K562 (cell line): ENCODE measurements at regions not wholly inside any gene's neighbourhood (a gene's known extent, or its start where the extent isn't known, plus 50 kb on each side); places are given as distances from the start of the nearest gene placed in this dataset.

Experiments used
- ATAC-seq: fragments of 200-7000 bp; cut with Tn5 transposase; 3 replicates; pipeline ENCODE4 v1.9.1; 2020; ENCODE audit warnings: moderate library complexity
- BruUV-seq: library from RNA; stranded (reverse); fragments of 400-500 nt; replicated peaks from 2 replicates; lab custom pipeline; 2021; lab: Mats Ljungman, UMichigan
- CTCF ChIA-PET: fragments of 300-600 bp; formaldehyde crosslinking; extraction: SDS; loops from one replicate; lab custom pipeline; 2021; ENCODE audit warnings: low intra/inter-chr PET ratio; lab: Yijun Ruan, JAX
- POLR2A ChIA-PET: fragments of 300-600, 350-650 bp; sonication (Branson Sonifier 250); formaldehyde crosslinking; extraction: SDS; loops from one replicate; lab custom pipeline; 2021; ENCODE audit warnings: antibody characterized with exemption, inconsistent platforms; lab: Yijun Ruan, JAX
- DNase-seq, 4 experiments: peaks; one replicate each; pipeline versions ENCODE4 v3.0.0 to v3.0.0-alpha.2; 2011 to 2018; ENCODE audit warnings: low spot score in 3 of 4, mixed read lengths in 3 of 4; ENCODE audit errors: extremely low read depth in 1 of 4
- FAIRE-seq: peaks from 2 replicates; lab custom pipeline; 2011; peaks lifted over from hg19 to GRCh38; lab: Jason Lieb, UNC
- H2AFZ ChIP-seq: 2 replicates; pipeline ENCODE4 v1.6.0; 2011; ENCODE audit warnings: low read depth, low read length, control low read depth, inconsistent platforms
- H3K27ac ChIP-seq: fragments of 200-600 bp; 3 replicates; pipeline ENCODE4 v1.8.0; 2011; ENCODE audit warnings: low read depth, mild to moderate bottlenecking, control low read depth, inconsistent platforms, low read length, moderate library complexity, mixed read lengths; ENCODE audit errors: extremely low read depth
- H3K27me3 ChIP-seq, 2 experiments: fragments of 300-600 bp in 1 of 2; 2 replicates in 1 of 2; 3 replicates in 1 of 2; pipeline versions ENCODE4 v1.6.0 to v1.8.0; 2011; ENCODE audit warnings: inconsistent platforms in 2 of 2, low read length in 2 of 2, mild to moderate bottlenecking in 1 of 2, mixed read lengths in 1 of 2, moderate library complexity in 1 of 2; ENCODE audit not compliant: control insufficient read depth in 2 of 2, insufficient read depth in 2 of 2
- H3K36me3 ChIP-seq: fragments of 300-600 bp; 3 replicates; pipeline ENCODE4 v1.8.0; 2011; ENCODE audit warnings: mild to moderate bottlenecking, low read length, inconsistent platforms; ENCODE audit not compliant: control insufficient read depth, insufficient read depth
- H3K4me1 ChIP-seq, 2 experiments: fragments of 200-600 bp in 1 of 2; replicated peaks in 1 of 2; 2 replicates in 1 of 2; 3 replicates in 1 of 2; pipeline versions ENCODE4 v1.5.1 to v1.8.0; 2011; ENCODE audit warnings: inconsistent platforms in 2 of 2, low read length in 2 of 2, mild to moderate bottlenecking in 1 of 2, mixed read lengths in 1 of 2, moderate library complexity in 1 of 2; ENCODE audit not compliant: control insufficient read depth in 2 of 2, insufficient read depth in 2 of 2
- H3K4me2 ChIP-seq: 2 replicates; pipeline ENCODE4 v1.6.1; 2011; ENCODE audit warnings: low read length, control low read depth, inconsistent platforms, mixed read lengths; ENCODE audit not compliant: insufficient read depth
- H3K4me3 ChIP-seq: fragments of 200-600 bp; sonication (generic), shearing (Covaris generic); 2 replicates; pipeline ENCODE4 v1.5.1; 2016; ENCODE audit warnings: control low read depth, inconsistent platforms
- H3K79me2 ChIP-seq: fragments of 200-600 bp; 3 replicates; pipeline ENCODE4 v1.8.0; 2011; ENCODE audit warnings: low read length, inconsistent platforms; ENCODE audit not compliant: control insufficient read depth, insufficient read depth
- H3K9ac ChIP-seq, 2 experiments: 2 replicates each; pipeline versions ENCODE4 v1.6.0 to v1.6.1; 2011; ENCODE audit warnings: low read depth in 2 of 2, low read length in 2 of 2, control low read depth in 1 of 2, inconsistent platforms in 1 of 2, mild to moderate bottlenecking in 1 of 2, mixed read lengths in 1 of 2; ENCODE audit not compliant: insufficient read depth in 1 of 2
- H3K9me1 ChIP-seq: one replicate; pipeline ENCODE4 v1.6.0; 2011; ENCODE audit warnings: inconsistent platforms, mild to moderate bottlenecking, low read length, moderate library complexity; ENCODE audit not compliant: control insufficient read depth, insufficient read depth
- H3K9me3 ChIP-seq: replicated peaks from 2 replicates; pipeline ENCODE4 v1.5.1; 2011; ENCODE audit warnings: low read depth, low read length, inconsistent platforms; ENCODE audit not compliant: control insufficient read depth, insufficient read depth
- H4K20me1 ChIP-seq: replicated peaks from 2 replicates; pipeline ENCODE4 v1.6.1; 2011; ENCODE audit warnings: low read length, inconsistent platforms, mixed read lengths; ENCODE audit not compliant: control insufficient read depth, insufficient read depth
- ARID1B ChIP-seq: fragments of 450-650 bp; IDR thresholded peaks from 2 replicates; pipeline ENCODE4 v1.6.1; 2016; ENCODE audit warnings: antibody characterized with exemption, mild to moderate bottlenecking, inconsistent platforms
- CAMTA2 ChIP-seq: fragments of 250-450 bp; sonication (Bioruptor Pico); conservative IDR thresholded peaks from 2 replicates; pipeline ENCODE4 v1.5.1; 2022
- CCAR2 ChIP-seq: fragments of 200-400 bp; formaldehyde crosslinking; IDR thresholded peaks from 2 replicates; pipeline ENCODE4 v1.6.1; 2017; ENCODE audit warnings: mild to moderate bottlenecking, low read depth, low read length
- E2F4 ChIP-seq: sonication (generic); formaldehyde crosslinking; IDR thresholded peaks from 2 replicates; pipeline ENCODE4 v1.8.0; 2022; ENCODE audit warnings: mild to moderate bottlenecking, low read depth, missing genetic modification reagents
- FOXM1 ChIP-seq, 2 experiments: fragments of 450-650 bp in 1 of 2; sonication (generic) in 1 of 2; formaldehyde crosslinking in 1 of 2; IDR thresholded peaks; 2 replicates each; pipeline versions ENCODE4 v1.6.1 to v1.9.0; 2017 to 2022; ENCODE audit warnings: low read depth in 2 of 2, mild to moderate bottlenecking in 2 of 2, missing genetic modification reagents in 1 of 2, moderate library complexity in 1 of 2
- HNRNPH1 ChIP-seq: fragments of 200-400 bp; formaldehyde crosslinking; optimal IDR thresholded peaks from 2 replicates; pipeline ENCODE3; 2017; ENCODE audit warnings: low read depth, mild to moderate bottlenecking, low read length, moderate library complexity
- JUN ChIP-seq, 2 experiments: sonication (generic) in 1 of 2; formaldehyde crosslinking in 1 of 2; IDR thresholded peaks; 2 replicates each; pipeline versions ENCODE4 v1.6.1 to v1.8.0; 2012 to 2022; ENCODE audit warnings: borderline replicate concordance in 2 of 2, mild to moderate bottlenecking in 2 of 2, improper control_type of control experiment in 1 of 2, low read depth in 1 of 2, low read length in 1 of 2, missing genetic modification reagents in 1 of 2
- RBM22 ChIP-seq: fragments of 200-400 bp; formaldehyde crosslinking; IDR thresholded peaks from 2 replicates; pipeline ENCODE4 v1.6.1; 2018; ENCODE audit warnings: low read length, low read depth; ENCODE audit not compliant: poor library complexity, severe bottlenecking
- SMARCE1 ChIP-seq: fragments of 450-650 bp; IDR thresholded peaks from 2 replicates; pipeline ENCODE4 v1.7.1; 2016; ENCODE audit warnings: mild to moderate bottlenecking
- TAF15 ChIP-seq: fragments of 200-400 bp; formaldehyde crosslinking; IDR thresholded peaks from 2 replicates; pipeline ENCODE4 v1.6.1; 2017; ENCODE audit warnings: mild to moderate bottlenecking, low read depth, low read length, moderate library complexity
- TCFL5 ChIP-seq: fragments of 250-450 bp; sonication (Bioruptor Pico); conservative IDR thresholded peaks from 2 replicates; pipeline ENCODE4 v1.6.1; 2021; ENCODE audit warnings: mild to moderate bottlenecking, moderate library complexity, matching md5 sums
- TRIM24 ChIP-seq, 2 experiments: fragments of 450-650 bp; IDR thresholded peaks; 2 replicates each; pipeline ENCODE4 v1.6.1; 2016
- ZNF436 ChIP-seq: fragments of 250-450, 450-650 bp; sonication (Bioruptor Pico); formaldehyde crosslinking; IDR thresholded peaks from 2 replicates; pipeline ENCODE4 v1.7.0; 2020; ENCODE audit warnings: mild to moderate bottlenecking
- WGBS: fragments of 100-300 bp; shearing (Covaris generic); methylation state at CpG from one replicate; pipeline ENCODE4 v1.1.6; 2016; ENCODE audit warnings: low coverage, mixed read lengths; ENCODE audit not compliant: insufficient coverage; ENCODE audit errors: missing lambda C conversion rate; 5-methylcytosine and 5-hydroxymethylcytosine counted together
- in situ Hi-C: fragments of 300-500 bp; cut with MboI; formaldehyde crosslinking; loops from 4 replicates; pipeline ENCODE4 v1.15.0; 2018; ENCODE audit warnings: inconsistent platforms, mixed read lengths
- intact Hi-C: fragments of 100-400 bp; cut with micrococcal nuclease; formaldehyde crosslinking; loops from 2 replicates; pipeline ENCODE4 v1.14.2; 2022

DNA sequence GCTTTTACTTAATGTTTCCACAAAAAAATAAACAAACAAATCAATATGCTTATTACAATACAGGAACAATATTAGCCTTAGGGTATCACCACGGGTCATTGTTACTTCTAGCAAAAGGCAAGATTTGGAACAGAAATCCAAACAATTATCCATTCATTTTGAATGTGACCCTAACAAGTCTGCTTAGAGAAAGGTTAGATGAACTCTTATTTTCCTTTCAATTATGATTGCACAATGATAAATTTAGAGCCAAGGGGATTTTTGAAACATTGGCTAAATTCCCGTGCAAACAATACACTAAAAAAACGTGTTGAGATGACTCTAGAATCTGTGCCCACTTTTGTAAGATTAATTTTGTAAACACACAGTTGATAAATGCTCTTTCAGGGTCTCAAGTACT, 474.7 kb downstream of the PCDH7 start:
- FAIRE-seq (no peak), ATAC-seq (no peak), DNase-seq (no peak)
- no peak overlapping the region for H3K27ac ChIP-seq
- no peaks in the 10 kb centered on the region for H3K9me3 ChIP-seq
- ChIA-PET POLR2A (no interaction called here), CTCF (no interaction called here)
- H3K4me3 ChIP-seq = no peak overlapping the region
- H4K20me1 ChIP-seq = no peaks in the 10 kb centered on the region
- H2AFZ ChIP-seq = no peak overlapping the region
- no peak overlapping the region for H3K9ac ChIP-seq
- no peaks in the 10 kb centered on the region for H3K9me1 ChIP-seq
- H3K79me2 ChIP-seq = no peaks in the 10 kb centered on the region
- intact Hi-C loops = no loop called here
- TF ChIP-seq ARID1B = no peak
- TF ChIP-seq ZNF436 (CRISPR knock-in tag) = no peak
- no peak for TF ChIP-seq HNRNPH1
- TF ChIP-seq SMARCE1 = no peak
- no peak for TF ChIP-seq RBM22
- TF ChIP-seq CCAR2 = no peak
- TF ChIP-seq TRIM24 (IDR thresholded peaks at IDR 0.05) = no peak
- TF ChIP-seq E2F4 = no peak
- no peak for TF ChIP-seq JUN (IDR thresholded peaks at IDR 0.05; ENCODE audit: borderline replicate concordance, low read depth, low read length)
- TF ChIP-seq JUN (CRISPR knock-in tag; IDR thresholded peaks at IDR 0.05; ENCODE audit: borderline replicate concordance) = no peak
- TF ChIP-seq TAF15 = no peak
- TF ChIP-seq FOXM1 (IDR thresholded peaks at IDR 0.05; ENCODE audit: low read depth) = no peak
- TF ChIP-seq FOXM1 (CRISPR knock-in tag; IDR thresholded peaks at IDR 0.05; ENCODE audit: low read depth) = no peak
- no peak for TF ChIP-seq TCFL5
- no peak for TF ChIP-seq CAMTA2 (CRISPR knock-in tag)
- no peaks in the 10 kb centered on the region for H3K27me3 ChIP-seq
- no TSS peak for BruUV-seq
- H3K4me2 ChIP-seq = no peak overlapping the region
- in situ Hi-C loops = no loop called here
- H3K36me3 ChIP-seq = no peaks in the 10 kb centered on the region
- no peaks in the 10 kb centered on the region for H3K4me1 ChIP-seq
- 2% methylated on average over 3 of the region's 3 CpGs for WGBS
